SK-N-SH (cell line): ENCODE measurements at regions not wholly inside any gene's neighbourhood (a gene's known extent, or its start where the extent isn't known, plus 50 kb on each side); places are given as distances from the start of the nearest gene placed in this dataset.

Experiments used
- CTCF ChIP-seq: fragments of 200-600 bp; sonication (generic); IDR thresholded peaks from 2 replicates; pipeline ENCODE4 v1.6.1; 2017; ENCODE audit warnings: antibody characterized with exemption, mild to moderate bottlenecking, moderate library complexity
- EP300 ChIP-seq, 2 experiments: IDR thresholded peaks; 2 replicates each; pipeline versions ENCODE4 v1.4.0 to v1.6.1; 2012; ENCODE audit warnings: borderline replicate concordance in 1 of 2, low read depth in 1 of 2, low read length in 1 of 2
- JUND ChIP-seq: IDR thresholded peaks from 2 replicates; pipeline ENCODE4 v1.4.0; 2012
- MAX ChIP-seq: IDR thresholded peaks from 2 replicates; pipeline ENCODE4 v1.4.0; 2012; ENCODE audit warnings: low read depth
- MXI1 ChIP-seq: IDR thresholded peaks from 2 replicates; pipeline ENCODE4 v1.6.1; 2012; ENCODE audit warnings: mild to moderate bottlenecking, low read depth, low read length, improper control_type of control experiment
- NFIC ChIP-seq: IDR thresholded peaks from 2 replicates; pipeline ENCODE4 v1.4.0; 2012; ENCODE audit warnings: borderline replicate concordance
- POLR2AphosphoS5 ChIP-seq: IDR thresholded peaks from 2 replicates; pipeline ENCODE4 v1.6.1; 2012; ENCODE audit warnings: low read depth, low read length
- RAD21 ChIP-seq: IDR thresholded peaks from 2 replicates; pipeline ENCODE4 v1.6.1; 2012; ENCODE audit warnings: mild to moderate bottlenecking, low read length
- SIN3A ChIP-seq: IDR thresholded peaks from 2 replicates; pipeline ENCODE4 v1.6.1; 2012; ENCODE audit warnings: low read depth, mild to moderate bottlenecking, low read length, moderate library complexity, borderline replicate concordance
- SMC3 ChIP-seq: IDR thresholded peaks from 2 replicates; pipeline ENCODE4 v1.6.1; 2012; ENCODE audit warnings: low read depth, low read length, improper control_type of control experiment
- TAF1 ChIP-seq: IDR thresholded peaks from 2 replicates; pipeline ENCODE4 v1.6.1; 2012; ENCODE audit warnings: low read depth, mild to moderate bottlenecking, low read length, moderate library complexity, borderline replicate concordance
- TCF12 ChIP-seq: IDR thresholded peaks from 2 replicates; pipeline ENCODE4 v1.4.0; 2012
- YY1 ChIP-seq: IDR thresholded peaks from 2 replicates; pipeline ENCODE4 v1.4.0; 2012; ENCODE audit warnings: low read depth, mild to moderate bottlenecking
- TF ChIP-seq, protein P1 (sequence below): fragments of 150-350 bp; IDR thresholded peaks from 2 replicates; pipeline ENCODE4 v1.6.1; 2017; ENCODE audit warnings: antibody characterized with exemption, low read length, low read depth, borderline replicate concordance

DNA sequence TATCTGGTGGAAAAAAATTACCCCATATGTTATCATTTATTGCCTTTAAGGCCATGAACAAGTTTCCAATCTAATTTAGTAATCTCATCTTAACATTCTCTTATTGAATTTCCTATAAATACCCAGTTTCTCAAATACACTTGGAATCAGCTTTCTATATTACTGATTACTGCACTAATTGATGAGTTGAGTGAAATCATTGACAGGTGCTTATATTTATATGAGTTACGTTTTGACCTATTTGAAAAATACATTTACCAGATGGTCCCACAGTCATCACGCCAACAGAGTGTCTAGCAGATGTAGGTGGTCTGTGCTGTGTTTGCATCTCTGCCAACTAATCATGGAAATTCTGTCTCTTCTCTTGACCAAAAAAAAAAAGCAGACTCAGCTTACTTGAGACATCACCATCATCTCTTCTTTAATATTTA, 307.3 kb upstream of the NREP start:
- TF ChIP-seq TAF1, result no peak
- TF ChIP-seq MXI1, result no peak
- TF ChIP-seq CTCF, result no peak
- 0 out of 2 replicates have a peak, but pooled peaks have one; percentile 11 for TF ChIP-seq TCF12
- no peak for TF ChIP-seq RAD21
- no peak for TF ChIP-seq NFIC
- TF ChIP-seq, protein P1, sequence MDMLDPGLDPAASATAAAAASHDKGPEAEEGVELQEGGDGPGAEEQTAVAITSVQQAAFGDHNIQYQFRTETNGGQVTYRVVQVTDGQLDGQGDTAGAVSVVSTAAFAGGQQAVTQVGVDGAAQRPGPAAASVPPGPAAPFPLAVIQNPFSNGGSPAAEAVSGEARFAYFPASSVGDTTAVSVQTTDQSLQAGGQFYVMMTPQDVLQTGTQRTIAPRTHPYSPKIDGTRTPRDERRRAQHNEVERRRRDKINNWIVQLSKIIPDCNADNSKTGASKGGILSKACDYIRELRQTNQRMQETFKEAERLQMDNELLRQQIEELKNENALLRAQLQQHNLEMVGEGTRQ, result no peak
- TF ChIP-seq SMC3, result no peak
- TF ChIP-seq POLR2AphosphoS5, result no peak
- TF ChIP-seq YY1, result no peak
- TF ChIP-seq MAX, result no peak
- no peak for TF ChIP-seq JUND
- TF ChIP-seq EP300 (IDR thresholded peaks at IDR 0.05; ENCODE audit: borderline replicate concordance in 1 of 2, low read depth in 1 of 2, low read length in 1 of 2), result peak in 1 of 2 experiments; percentile 84; a peak in 1 of 4 replicates
- TF ChIP-seq SIN3A, result no peak
